Naive B cell (primary cell): ENCODE measurements at regions not wholly inside any gene's neighbourhood (a gene's known extent, or its start where the extent isn't known, plus 50 kb on each side); places are given as distances from the start of the nearest gene placed in this dataset.

Experiments used
- ATAC-seq, 2 donors: fragments of 150-1000 bp; cut with Tn5 transposase; 2 replicates each; pipeline ENCODE4 v1.10.0; 2021; ENCODE audit warnings: low read depth in 2 of 2, mild to moderate bottlenecking in 2 of 2, moderate library complexity in 2 of 2
- DNase-seq: peaks from one replicate; pipeline ENCODE4 v3.0.0; 2022
- H3K27ac Mint-ChIP-seq, 6 donors: one replicate each; pipeline ENCODE4 v1.8.0; 2020 to 2022; ENCODE audit warnings: mild to moderate bottlenecking in 6 of 6, mixed read lengths in 6 of 6, moderate library complexity in 5 of 6, inconsistent platforms in 2 of 6
- H3K27me3 Mint-ChIP-seq, 3 donors: one replicate each; pipeline ENCODE4 v1.8.0; 2021 to 2022; ENCODE audit warnings: mixed read lengths in 3 of 3, mild to moderate bottlenecking in 1 of 3
- H3K36me3 Mint-ChIP-seq, 2 donors: one replicate each; pipeline ENCODE4 v1.8.0; 2020 to 2022; ENCODE audit warnings: mixed read lengths in 2 of 2, inconsistent platforms in 1 of 2, mild to moderate bottlenecking in 1 of 2
- H3K4me1 Mint-ChIP-seq, 3 donors: one replicate each; pipeline ENCODE4 v1.8.0; 2020 to 2022; ENCODE audit warnings: mixed read lengths in 3 of 3, inconsistent platforms in 1 of 3, mild to moderate bottlenecking in 1 of 3, moderate library complexity in 1 of 3
- H3K4me3 Mint-ChIP-seq, 8 donors: one replicate each; pipeline ENCODE4 v1.8.0; 2020 to 2022; ENCODE audit warnings: mild to moderate bottlenecking in 8 of 8, mixed read lengths in 8 of 8, moderate library complexity in 8 of 8, inconsistent platforms in 2 of 8
- H3K9me3 Mint-ChIP-seq, 7 donors: one replicate each; pipeline ENCODE4 v1.8.0; 2020 to 2022; ENCODE audit warnings: mixed read lengths in 7 of 7, mild to moderate bottlenecking in 5 of 7, inconsistent platforms in 2 of 7, moderate library complexity in 1 of 7

DNA sequence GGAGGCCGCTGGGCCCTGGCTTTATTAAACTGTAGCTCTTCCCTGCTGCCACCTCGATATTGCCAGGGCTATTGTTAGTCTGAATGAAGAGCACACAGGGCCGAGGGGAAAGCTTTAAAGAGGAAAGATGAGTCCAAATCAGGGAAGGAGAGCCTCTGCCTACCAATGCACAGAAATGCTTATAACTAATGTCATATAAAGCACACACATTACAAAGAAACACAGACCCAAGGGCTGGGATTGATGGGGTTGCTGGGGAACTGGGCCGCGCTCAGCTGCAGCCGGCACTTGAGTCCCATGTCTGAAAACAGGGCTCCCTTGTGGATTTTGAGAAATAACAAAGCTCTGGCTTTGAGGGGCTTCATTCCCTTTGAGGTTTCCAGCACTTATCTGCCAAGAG is 232.6 kb downstream of the CD83 start:
- Mint-ChIP-seq H3K4me1 (peaks cover 40 to 55% (median 48%) of the 10 kb centered on the region in 3 donors), H3K4me3 (no peak overlapping the region), H3K36me3 (no peaks in the 10 kb centered on the region), H3K27ac (peak overlapping the region in 1 of 6 donors; percentile 96), H3K27me3 (no peaks in the 10 kb centered on the region), H3K9me3 (peaks cover 0 to 10% (median 0%) of the 10 kb centered on the region in 7 donors)
- DNase-seq (no peak), ATAC-seq (no peak)

DNA sequence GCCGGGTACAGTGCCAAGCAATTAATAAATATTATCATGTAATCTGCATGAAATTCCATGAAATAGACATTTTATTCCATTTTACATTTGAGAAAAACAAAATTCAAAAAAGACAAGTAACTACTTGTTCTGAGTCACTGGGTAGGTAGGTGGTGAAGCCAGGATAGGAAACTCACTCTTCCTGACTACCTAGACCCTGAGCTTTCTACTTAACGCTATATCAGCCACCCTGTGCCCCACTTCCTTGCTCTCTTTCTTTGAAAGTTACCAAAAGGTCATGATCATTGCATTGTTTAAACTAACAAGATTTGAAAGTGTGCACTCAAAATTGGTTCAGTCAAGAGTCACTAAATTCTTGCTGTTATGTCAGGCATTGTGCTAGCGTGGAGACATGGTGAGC is 235.7 kb downstream of the CD83 start:
- Mint-ChIP-seq H3K4me1 (peaks cover 30 to 48% (median 43%) of the 10 kb centered on the region in 3 donors), H3K4me3 (peak overlapping the region in 1 of 8 donors; percentile 10), H3K36me3 (no peaks in the 10 kb centered on the region), H3K27ac (peak overlapping the region in 2 of 6 donors; percentile 7 to 59), H3K27me3 (no peaks in the 10 kb centered on the region), H3K9me3 (peaks cover 0 to 10% (median 4%) of the 10 kb centered on the region in 7 donors)
- DNase-seq (no peak), ATAC-seq (no peak)

GRCh38 chr6:14353798-14354197 is 236.2 kb downstream of the CD83 start:
- Mint-ChIP-seq H3K9me3 (peaks cover 0 to 10% (median 4%) of the 10 kb centered on the region in 7 donors), H3K4me3 (peak overlapping the region in 1 of 8 donors; percentile 13), H3K27me3 (no peaks in the 10 kb centered on the region), H3K4me1 (peaks cover 28 to 42% (median 40%) of the 10 kb centered on the region in 3 donors), H3K36me3 (no peaks in the 10 kb centered on the region), H3K27ac (peak overlapping the region in 1 of 6 donors; percentile 22)
- ATAC-seq (no peak), DNase-seq (no peak)

- Mint-ChIP-seq H3K4me1 (peaks cover 30 to 39% (median 37%) of the 10 kb centered on the region in 3 donors), H3K36me3 (no peaks in the 10 kb centered on the region), H3K27me3 (no peaks in the 10 kb centered on the region), H3K9me3 (peaks cover 0 to 10% (median 4%) of the 10 kb centered on the region in 7 donors), H3K4me3 (peak overlapping the region in 1 of 8 donors; percentile 38), H3K27ac (no peak overlapping the region)
- no peak for DNase-seq
- no peak for ATAC-seq
These were observed 237.5 kb downstream of the CD83 start for GRCh38 chr6:14354919-14355572.

- H3K27me3 Mint-ChIP-seq, result no peaks in the 10 kb centered on the region
- H3K4me1 Mint-ChIP-seq, result peaks cover 21 to 35% (median 26%) of the 10 kb centered on the region in 3 donors
- H3K27ac Mint-ChIP-seq, result peak overlapping the region in 1 of 6 donors; percentile 48
These were observed 241.9 kb downstream of the CD83 start for GRCh38 chr6:14359438-14359837.

GRCh38 chr6:14360565-14360964 is 243.0 kb downstream of the CD83 start:
- H3K9me3 Mint-ChIP-seq, result peaks cover 0 to 4% (median 0%) of the 10 kb centered on the region in 7 donors
- peaks cover 11 to 26% (median 18%) of the 10 kb centered on the region in 3 donors for H3K4me1 Mint-ChIP-seq
- ATAC-seq, result no peak
- DNase-seq, result no peak
- H3K36me3 Mint-ChIP-seq, result peaks cover 0 to 5% of the 10 kb centered on the region in 2 donors
- H3K4me3 Mint-ChIP-seq, result peak overlapping the region in 1 of 8 donors; percentile 57
- no peaks in the 10 kb centered on the region for H3K27me3 Mint-ChIP-seq
- H3K27ac Mint-ChIP-seq, result peak overlapping the region in 1 of 6 donors; percentile 89

More at GRCh38 chr6:14359438-14359837, 241.9 kb downstream of the CD83 start:
- Mint-ChIP-seq H3K9me3 (peaks cover 0 to 6% (median 0%) of the 10 kb centered on the region in 7 donors), H3K4me3 (no peak overlapping the region), H3K36me3 (peaks cover 0 to 5% of the 10 kb centered on the region in 2 donors)
- DNase-seq, result no peak
- ATAC-seq, result peak in 1 of 2 donors; percentile 23

DNA sequence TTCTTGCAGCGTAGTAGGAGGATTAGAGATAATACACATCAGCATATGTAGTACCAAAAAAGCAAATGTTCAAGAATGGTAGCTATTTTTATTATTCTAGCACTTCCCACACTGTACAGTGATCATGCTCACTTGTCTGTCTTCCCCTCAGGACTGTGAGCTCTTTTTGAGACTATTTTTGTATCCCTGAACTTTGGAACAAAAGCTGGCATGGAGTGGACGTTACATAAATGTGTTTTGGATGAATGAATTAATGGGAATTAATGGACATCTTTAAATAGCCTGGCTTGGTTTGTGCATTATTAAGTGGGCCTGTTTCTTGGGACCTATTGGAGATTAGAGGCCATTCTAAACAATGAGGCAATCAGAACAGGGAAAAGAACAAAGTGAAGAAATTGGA is 243.7 kb downstream of the CD83 start:
- peak overlapping the region in 1 of 6 donors; percentile 24 for H3K27ac Mint-ChIP-seq
- H3K4me1 Mint-ChIP-seq, result peaks cover 11 to 26% (median 18%) of the 10 kb centered on the region in 3 donors
- H3K27me3 Mint-ChIP-seq, result no peaks in the 10 kb centered on the region
- peaks cover 0 to 2% (median 0%) of the 10 kb centered on the region in 7 donors for H3K9me3 Mint-ChIP-seq
- ATAC-seq (no peak), DNase-seq (no peak)
- no peak overlapping the region for H3K4me3 Mint-ChIP-seq
- H3K36me3 Mint-ChIP-seq, result peaks cover 0 to 5% of the 10 kb centered on the region in 2 donors

DNA sequence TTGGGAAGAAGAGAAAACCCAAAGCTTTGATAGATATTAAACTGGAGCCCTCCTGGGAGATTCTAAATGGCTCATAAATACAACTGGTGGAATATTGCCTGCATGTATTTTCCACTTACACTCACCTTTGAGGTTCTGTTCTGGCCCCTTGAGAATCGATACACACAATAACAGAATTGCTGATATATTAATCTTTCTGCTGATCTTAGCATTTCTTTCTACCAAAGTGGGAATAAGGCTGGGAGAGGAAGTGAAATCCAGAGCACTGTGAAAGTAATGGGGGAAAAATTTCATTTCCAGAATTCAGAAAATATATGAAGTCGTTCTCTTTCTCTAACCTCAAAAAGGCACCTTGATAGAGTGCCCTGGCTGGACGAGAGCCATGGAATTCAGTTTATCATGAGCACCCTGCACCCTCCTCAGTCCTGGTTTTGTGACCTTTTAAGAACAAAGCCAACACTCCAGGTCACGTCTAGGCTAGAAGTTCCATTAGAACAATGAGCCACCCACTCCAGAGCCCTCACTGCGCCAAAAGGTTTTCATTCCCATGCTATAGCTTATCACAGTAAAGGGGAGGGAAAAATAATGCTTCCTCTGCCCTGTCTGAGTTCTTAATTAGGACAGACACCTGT is 244.5 kb downstream of the CD83 start:
- H3K4me3 Mint-ChIP-seq, result peak overlapping the region in 1 of 8 donors; percentile 4
- peaks cover 0 to 5% of the 10 kb centered on the region in 2 donors for H3K36me3 Mint-ChIP-seq
- DNase-seq (no peak), ATAC-seq (no peak)
- H3K4me1 Mint-ChIP-seq, result peaks cover 11 to 26% (median 18%) of the 10 kb centered on the region in 3 donors
- peak overlapping the region in 1 of 6 donors; percentile 30 for H3K27ac Mint-ChIP-seq
- no peaks in the 10 kb centered on the region for H3K9me3 Mint-ChIP-seq
- no peaks in the 10 kb centered on the region for H3K27me3 Mint-ChIP-seq

DNA sequence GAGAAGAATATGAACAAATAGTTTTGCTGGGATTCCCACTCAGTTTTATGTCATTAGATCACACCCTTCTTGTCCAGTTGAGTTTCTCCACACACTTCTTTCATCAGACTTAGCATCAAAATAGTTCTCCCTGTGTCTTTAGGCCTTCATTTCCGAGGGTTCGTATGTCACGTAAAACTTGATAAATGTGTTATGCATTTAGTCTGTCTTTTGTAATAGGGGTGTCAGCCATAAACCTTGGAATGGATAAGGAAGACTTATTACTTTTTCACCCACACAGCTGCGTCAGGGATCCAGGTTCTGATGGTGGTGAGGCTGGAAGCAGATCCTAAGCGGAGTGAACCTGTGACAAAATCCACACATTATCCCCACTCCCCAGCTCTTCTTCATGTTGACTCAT is 246.8 kb downstream of the CD83 start:
- Mint-ChIP-seq H3K36me3 (peaks cover 0 to 5% of the 10 kb centered on the region in 2 donors), H3K9me3 (no peaks in the 10 kb centered on the region), H3K27ac (peak overlapping the region in 2 of 6 donors; percentile 32 to 39), H3K4me1 (peaks cover 19 to 31% (median 22%) of the 10 kb centered on the region in 3 donors), H3K27me3 (no peaks in the 10 kb centered on the region), H3K4me3 (no peak overlapping the region)
- DNase-seq (no peak), ATAC-seq (no peak)

DNA sequence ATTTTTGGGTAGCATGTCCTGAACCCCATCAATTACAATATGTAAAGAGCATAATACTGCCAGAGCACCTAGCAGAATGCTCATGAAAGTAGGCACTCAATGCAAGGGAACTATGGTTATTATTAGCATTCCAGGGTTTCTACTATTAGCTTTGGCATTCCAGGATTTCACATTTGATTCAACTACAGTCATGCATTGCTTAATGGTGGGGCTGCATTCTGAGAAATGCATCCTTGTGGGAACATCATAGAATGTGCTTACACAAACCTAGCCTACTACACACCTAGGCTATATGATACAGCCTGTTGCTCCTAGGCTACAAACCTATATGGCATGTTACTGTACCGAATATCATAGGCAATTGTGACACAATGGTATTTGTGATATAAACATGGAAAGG is 247.8 kb downstream of the CD83 start:
- DNase-seq (no peak), ATAC-seq (no peak)
- Mint-ChIP-seq H3K4me1 (peaks cover 18 to 27% (median 26%) of the 10 kb centered on the region in 3 donors), H3K9me3 (no peaks in the 10 kb centered on the region), H3K4me3 (no peak overlapping the region), H3K27me3 (no peaks in the 10 kb centered on the region), H3K27ac (no peak overlapping the region), H3K36me3 (peaks cover 0 to 5% of the 10 kb centered on the region in 2 donors)

DNA sequence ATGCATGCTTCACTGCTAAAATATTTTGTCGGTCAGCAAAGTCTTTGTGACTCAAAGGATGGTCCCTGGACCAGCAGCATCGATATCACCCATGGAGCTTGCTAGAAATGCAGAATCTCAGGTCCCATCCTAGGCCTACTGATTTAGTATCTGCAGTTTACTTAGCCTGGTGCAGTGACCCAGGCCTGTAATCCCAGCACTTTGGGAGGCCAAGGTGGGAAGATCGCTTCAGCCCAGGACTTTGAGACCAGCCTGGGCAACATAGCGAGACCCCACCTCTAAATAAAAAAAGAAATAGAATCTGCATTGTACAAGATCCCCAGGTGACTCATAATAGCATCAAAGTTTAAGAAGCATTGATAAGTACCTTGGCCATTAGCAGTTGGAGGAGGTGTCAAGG is 248.7 kb downstream of the CD83 start:
- DNase-seq, result no peak
- H3K4me3 Mint-ChIP-seq, result no peak overlapping the region
- no peaks in the 10 kb centered on the region for H3K9me3 Mint-ChIP-seq
- no peaks in the 10 kb centered on the region for H3K27me3 Mint-ChIP-seq
- ATAC-seq, result no peak
- peak overlapping the region in 1 of 6 donors; percentile 24 for H3K27ac Mint-ChIP-seq
- peaks cover 21 to 36% (median 25%) of the 10 kb centered on the region in 3 donors for H3K4me1 Mint-ChIP-seq
- H3K36me3 Mint-ChIP-seq, result no peaks in the 10 kb centered on the region

- Mint-ChIP-seq H3K27me3 (no peaks in the 10 kb centered on the region), H3K27ac (no peak overlapping the region), H3K36me3 (no peaks in the 10 kb centered on the region), H3K4me1 (peaks cover 25 to 42% (median 25%) of the 10 kb centered on the region in 3 donors), H3K9me3 (no peaks in the 10 kb centered on the region), H3K4me3 (no peak overlapping the region)
- no peak for DNase-seq
- ATAC-seq, result no peak
These were observed 249.3 kb downstream of the CD83 start for GRCh38 chr6:14366872-14367271.

DNA sequence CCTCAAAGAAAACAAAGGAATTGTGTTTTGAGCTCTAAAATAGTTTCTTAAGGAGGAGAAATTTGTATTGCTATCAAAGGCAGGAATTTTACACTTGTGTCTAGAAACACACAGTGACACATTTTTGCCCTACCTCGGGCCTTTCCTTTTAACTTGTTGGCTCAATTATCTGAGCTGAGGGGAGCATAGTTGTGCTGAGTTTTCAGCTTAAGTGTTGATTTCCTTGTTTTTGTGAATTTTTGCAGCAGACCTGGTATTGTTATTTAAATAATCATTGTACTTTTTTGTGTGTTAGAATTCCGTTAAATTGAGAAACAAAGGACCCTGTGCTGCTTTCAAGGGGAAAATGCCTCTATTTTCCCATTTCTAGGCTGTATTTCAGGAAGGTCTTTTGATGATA is 249.7 kb downstream of the CD83 start:
- Mint-ChIP-seq H3K27me3 (no peaks in the 10 kb centered on the region), H3K27ac (no peak overlapping the region), H3K4me1 (peaks cover 28 to 46% (median 29%) of the 10 kb centered on the region in 3 donors), H3K4me3 (no peak overlapping the region), H3K9me3 (no peaks in the 10 kb centered on the region), H3K36me3 (no peaks in the 10 kb centered on the region)
- no peak for ATAC-seq
- DNase-seq, result no peak

- H3K4me1 Mint-ChIP-seq, result peaks cover 43 to 58% (median 46%) of the 10 kb centered on the region in 3 donors
- peak overlapping the region in 1 of 8 donors; percentile 75 for H3K4me3 Mint-ChIP-seq
- peaks cover 0 to 1% (median 0%) of the 10 kb centered on the region in 7 donors for H3K9me3 Mint-ChIP-seq
- peak overlapping the region in 5 of 6 donors; percentile 13 to 51 (median 25) for H3K27ac Mint-ChIP-seq
- H3K27me3 Mint-ChIP-seq, result no peaks in the 10 kb centered on the region
- H3K36me3 Mint-ChIP-seq, result no peaks in the 10 kb centered on the region
- ATAC-seq (no peak), DNase-seq (no peak)
These were observed 252.1 kb downstream of the CD83 start for GRCh38 chr6:14369717-14370116.
